Esophagus mucosa (tissue), 1 donor: ENCODE measurements at regions not wholly inside any gene's neighbourhood (a gene's known extent, or its start where the extent isn't known, plus 50 kb on each side); places are given as distances from the start of the nearest gene placed in this dataset.
"Not testable (repeated sequence)": the region's sequence is repeated elsewhere in the genome, so short reads cannot be mapped to it uniquely, and the experiment has no call there.

Source experiments
- ATAC-seq: fragments of 200-7000 bp; cut with Tn5 transposase; one replicate; pipeline ENCODE4 v1.9.1; 2020
- donor health status: DM: yes; HTN: yes; CAD: no.

- ATAC-seq: no peak
These were observed 304.2 kb downstream of the BRD1 start for GRCh38 chr22:49523374-49524008.

GRCh38 chr22:49522582-49523373, 304.9 kb downstream of the BRD1 start:
- ATAC-seq: no peak

DNA sequence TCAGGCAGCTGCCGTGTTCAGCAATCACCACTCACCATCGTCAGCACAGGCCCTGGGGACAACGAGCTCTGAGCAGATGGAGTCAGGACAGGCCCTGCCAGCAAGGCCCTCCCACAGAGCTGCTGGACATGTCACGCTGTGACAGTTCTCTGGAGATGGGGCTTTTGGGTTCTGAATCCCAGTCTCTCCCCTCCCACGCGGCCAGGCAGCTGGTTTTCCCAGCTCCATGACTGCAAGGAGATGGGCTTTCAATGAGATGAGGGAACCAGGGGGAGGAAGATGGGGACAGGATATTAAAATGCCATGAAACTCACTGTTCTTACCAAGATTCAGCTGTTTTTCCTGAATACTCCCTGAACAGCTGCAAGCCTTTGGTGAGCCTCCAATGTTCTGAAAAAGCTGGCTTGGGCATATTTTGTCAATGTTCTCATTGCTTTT, 305.9 kb downstream of the BRD1 start:
- ATAC-seq: no peak

DNA sequence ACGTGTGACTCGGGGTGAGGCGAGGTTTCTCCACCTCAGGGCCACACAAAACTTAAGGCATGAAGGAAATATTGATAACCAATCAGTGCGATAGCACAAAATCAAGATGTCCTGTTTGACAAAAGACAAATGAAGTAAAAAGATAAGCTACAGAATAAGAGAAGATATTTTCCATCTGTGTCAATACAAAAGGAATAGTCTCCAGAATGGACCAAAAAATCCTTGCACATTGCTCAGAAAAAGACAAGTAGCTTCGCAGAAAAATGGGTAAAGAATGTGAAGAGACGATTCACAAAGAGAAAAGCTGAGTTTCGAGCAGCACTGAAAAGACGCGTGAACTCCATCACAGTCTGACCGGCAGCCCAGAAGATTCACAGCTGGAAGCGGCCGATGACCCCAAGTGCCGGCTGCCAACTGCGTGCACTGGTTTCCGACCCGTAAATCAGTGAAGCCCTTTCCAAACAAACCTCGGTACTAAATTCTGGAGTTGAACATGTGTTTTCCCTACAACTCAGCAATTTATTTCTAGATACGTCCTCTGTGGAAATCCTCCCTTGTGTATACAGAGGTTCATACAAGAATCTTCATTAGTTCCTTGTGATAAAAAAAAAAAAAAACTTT, 308.4 kb downstream of the BRD1 start:
- no peak for ATAC-seq

DNA sequence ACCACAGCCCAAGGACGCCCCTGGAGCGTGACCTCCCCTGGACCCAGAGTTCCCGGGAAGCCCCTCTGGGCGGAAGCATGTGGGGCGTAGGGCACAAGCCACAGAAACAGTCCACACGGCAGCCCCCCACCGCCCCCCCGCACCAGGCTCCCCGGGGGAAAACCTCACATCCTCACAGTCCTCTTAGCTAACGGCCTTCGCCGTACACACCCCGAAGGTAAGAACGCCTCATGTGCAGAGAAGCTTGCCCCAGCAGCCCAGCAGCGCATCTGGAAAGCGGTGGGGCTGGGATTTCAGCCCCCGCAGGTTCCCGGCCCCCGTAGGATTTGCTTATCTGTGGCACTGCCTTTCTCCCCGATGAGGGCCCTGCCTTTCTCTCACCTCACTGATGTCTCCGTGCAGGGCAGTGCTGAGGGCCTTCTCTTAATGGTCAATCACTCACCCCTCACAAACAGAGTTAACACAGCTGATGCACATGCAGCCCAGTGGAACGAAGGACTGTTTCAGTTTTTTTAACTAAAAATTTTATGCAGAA, 309.2 kb downstream of the BRD1 start:
- no peak for ATAC-seq

DNA sequence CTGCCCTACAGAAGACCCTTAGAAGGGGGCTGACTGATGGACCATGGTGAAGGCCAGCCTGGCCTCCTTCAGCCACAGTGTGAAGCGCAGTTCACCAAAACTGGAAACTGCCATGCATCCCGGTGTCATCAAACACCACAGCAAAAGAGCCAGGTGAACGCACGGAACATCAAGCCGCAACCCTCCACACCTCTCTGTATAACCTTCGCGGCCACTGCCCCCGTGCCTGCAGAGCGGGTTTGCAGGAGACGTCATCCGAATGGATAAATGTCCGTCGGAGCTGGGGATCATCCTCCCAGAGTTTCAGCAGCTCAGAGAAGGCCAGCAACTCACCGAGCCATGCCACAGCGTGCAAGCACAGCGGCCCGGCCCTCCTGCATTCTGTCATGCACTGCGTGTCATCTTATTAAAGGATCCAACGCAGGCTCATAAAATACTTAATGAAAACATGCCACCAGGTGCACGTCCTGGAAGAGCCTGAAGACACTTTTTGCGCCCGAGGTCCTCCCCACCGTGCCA, 309.9 kb downstream of the BRD1 start:
- ATAC-seq: no peak

DNA sequence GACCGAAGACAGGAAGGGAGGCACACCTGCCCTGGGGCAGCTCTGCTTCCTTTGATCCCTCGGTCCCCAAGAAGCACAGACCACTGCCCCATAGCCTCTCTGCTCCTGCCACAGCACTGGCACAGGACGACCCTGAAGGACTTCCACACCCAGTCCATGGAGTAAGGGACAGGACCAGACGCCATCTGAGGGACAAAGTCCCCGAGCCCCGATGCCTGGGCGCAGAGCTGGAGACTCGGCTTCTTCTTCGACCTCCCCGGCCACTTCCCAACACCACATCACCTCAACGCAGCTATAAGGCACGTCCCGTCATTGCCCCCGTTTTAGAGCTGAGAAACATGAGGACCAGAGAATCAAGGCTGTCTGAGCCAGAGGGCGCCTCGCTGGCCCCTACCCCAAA, 310.5 kb downstream of the BRD1 start:
- ATAC-seq: no peak

- ATAC-seq: no peak
These were observed 312.2 kb downstream of the BRD1 start for GRCh38 chr22:49515475-49515874.

DNA sequence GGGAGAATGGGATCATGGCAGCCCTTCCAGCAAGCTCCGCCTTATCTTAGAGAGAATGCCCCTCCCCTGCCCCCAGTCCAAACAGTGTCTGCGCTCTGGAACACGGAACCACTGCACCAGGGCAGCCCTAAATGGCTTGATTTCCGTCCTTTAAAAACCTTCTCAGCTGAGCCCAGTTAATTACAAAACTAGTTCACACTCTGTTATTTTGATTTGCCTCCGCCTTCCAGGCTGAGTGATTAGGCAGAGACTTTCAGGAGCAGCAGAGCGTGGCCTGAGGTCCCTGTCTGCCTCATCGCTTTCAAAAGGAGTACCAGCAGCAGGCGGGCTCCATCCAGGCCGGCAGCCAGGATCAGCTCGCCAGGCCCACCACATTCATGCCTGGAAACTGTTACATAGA, 313.0 kb downstream of the BRD1 start:
- ATAC-seq: no peak

DNA sequence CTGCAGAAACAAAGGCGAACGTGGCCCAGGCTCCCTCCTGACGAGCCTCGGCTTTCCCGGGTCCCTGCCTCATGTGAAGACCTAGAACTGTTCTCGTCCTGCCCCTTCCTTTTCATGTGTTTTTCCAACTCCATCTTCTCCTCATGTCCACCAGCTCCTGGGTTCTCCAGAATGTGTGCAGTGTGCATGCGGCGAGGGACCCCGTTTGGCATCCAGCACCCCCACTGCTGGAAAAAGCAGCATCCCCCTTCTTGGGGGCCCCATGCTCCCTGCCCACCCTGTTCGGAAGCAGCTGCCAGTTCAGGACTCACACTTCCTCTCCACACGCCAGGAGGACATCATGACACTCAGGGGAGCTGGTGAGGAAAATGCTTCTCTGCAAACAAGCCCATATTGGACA, 313.5 kb downstream of the BRD1 start:
- ATAC-seq: no peak

GRCh38 chr22:49513358-49513851, 314.3 kb downstream of the BRD1 start:
- ATAC-seq: no peak

DNA sequence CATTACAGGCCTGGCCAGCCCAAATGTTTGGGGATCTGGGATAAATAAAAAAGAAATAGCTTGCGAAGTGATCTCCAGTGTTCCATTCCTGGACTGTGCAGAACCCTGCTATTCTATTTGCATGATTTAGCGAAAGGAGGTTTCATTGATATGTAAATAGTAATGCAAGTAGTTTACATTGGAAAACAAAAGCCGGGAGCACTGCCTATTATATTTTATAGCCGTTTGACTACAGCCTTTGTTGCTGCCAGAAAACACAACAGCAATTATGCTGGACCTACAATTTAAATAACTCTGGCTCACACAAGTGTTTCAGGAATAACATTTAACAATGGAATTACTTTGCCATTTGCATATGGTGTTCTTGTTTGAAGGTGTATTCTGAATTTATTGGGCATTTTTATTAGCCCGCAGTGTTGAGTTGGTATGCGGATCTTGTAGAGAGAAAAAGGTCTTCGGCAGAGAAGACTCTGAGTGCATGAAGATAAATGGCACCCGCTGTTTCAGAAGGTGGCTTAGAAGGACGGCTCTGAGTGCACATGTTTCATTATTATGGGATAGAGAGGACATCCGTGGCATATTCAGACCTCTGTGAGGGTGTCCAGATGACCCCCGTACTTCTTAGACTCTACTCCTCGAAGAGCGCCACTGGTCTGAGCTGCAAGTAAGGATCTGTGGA, 315.0 kb downstream of the BRD1 start:
- ATAC-seq: no peak

DNA sequence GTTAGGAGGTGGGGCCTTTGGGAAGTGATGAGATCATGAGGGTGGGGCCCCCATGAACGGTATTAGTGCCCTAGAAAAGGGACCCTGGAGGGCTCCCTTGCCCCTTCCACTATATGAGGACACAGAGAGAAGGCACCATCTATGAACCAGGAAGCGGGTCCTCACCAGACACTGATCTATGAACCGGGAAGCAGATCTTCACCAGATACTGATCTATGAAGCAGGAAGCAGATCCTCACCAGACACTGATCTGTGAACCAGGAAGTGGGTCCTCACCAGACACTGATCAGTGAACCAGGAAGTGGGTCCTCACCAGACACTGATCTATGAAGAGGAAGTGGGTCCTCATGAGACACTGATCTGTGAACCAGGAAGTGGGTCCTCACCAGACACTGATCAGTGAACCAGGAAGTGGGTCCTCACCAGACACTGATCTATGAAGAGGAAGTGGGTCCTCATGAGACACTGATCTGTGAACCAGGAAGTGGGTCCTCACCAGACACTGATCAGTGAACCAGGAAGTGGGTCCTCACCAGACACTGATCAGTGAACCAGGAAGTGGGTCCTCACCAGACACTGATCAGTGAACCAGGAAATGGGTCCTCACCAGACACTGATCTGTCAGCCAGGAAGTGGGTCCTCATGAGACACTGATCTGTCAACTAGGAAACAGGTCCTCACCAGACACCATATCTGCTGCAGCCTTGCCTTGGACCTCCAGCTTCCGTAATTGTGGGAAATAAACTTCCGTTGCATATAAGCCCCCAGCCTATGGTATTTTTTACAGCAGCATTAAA, 316.1 kb downstream of the BRD1 start:
- not testable (repeated sequence) for ATAC-seq

- no peak for ATAC-seq
These were observed 317.0 kb downstream of the BRD1 start for GRCh38 chr22:49510718-49511117.

GRCh38 chr22:49509016-49509415, 318.7 kb downstream of the BRD1 start:
- no peak for ATAC-seq

DNA sequence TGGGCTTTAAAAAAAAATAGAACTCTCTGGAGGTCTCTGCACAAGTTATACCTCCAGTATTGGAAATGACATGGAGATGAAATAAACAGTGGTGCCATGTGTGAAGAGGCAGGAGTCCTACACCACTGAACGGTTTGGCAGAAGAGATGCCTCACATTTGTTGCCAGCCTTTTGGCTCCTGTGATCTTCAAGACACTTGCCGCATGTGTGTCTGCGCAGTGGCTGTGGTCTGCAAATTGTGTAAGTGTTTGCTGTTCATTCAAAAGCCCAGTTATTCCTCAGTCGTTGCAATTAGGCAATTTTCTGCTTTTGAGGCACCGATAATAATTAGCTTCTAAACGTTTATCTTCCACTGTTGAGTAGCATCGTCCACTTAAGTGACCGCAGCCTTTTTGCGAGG, 319.1 kb downstream of the BRD1 start:
- no peak for ATAC-seq

GRCh38 chr22:49507607-49508292, 319.9 kb downstream of the BRD1 start:
- ATAC-seq: no peak

DNA sequence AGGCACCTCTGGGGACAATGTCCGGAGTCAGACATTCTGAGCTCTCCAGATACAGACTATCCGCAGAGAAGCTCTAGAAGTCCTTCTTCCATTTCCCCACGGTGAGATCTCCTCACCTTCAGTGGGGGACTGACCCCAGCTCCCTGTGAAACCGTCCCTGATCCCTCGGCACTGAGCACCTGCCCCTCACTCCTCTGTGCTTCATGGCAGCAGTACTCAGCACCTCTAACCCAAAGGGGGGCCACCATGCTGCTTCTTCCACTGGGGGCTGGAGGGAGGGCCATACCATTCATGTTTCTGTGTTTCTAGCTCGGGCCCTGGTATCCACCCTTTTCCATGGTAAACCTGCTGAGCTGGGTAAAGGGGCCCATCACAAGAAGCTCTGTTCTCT, 321.7 kb downstream of the BRD1 start:
- no peak for ATAC-seq

DNA sequence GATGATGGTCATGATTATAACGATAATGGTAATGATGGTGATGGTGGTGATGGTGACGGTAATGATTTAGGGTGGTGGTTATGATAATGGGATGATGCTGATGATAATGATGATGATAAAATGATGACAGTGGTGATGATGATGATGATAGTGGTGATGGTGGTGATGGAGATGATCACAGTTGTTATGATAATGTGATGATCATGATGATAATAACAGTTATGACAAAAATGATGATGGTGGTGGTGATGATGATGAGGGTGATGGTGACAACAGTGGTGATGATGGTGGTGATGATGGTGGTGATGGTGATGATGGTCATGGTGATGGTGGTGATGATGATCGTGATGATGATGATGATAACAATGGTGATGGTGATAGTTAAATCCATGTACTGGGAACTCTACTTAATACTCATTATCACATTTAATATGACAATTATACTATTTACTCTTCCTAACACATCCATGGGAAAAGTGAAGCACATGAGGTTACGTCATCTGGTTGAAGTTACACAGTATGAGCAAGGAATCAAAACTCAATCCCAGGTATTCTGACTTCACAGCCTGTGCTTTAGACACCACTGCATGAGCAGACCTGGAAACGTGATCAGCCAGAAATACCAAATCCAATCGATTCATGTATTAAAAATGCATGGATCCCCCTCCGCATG, 322.2 kb downstream of the BRD1 start:
- no peak for ATAC-seq

DNA sequence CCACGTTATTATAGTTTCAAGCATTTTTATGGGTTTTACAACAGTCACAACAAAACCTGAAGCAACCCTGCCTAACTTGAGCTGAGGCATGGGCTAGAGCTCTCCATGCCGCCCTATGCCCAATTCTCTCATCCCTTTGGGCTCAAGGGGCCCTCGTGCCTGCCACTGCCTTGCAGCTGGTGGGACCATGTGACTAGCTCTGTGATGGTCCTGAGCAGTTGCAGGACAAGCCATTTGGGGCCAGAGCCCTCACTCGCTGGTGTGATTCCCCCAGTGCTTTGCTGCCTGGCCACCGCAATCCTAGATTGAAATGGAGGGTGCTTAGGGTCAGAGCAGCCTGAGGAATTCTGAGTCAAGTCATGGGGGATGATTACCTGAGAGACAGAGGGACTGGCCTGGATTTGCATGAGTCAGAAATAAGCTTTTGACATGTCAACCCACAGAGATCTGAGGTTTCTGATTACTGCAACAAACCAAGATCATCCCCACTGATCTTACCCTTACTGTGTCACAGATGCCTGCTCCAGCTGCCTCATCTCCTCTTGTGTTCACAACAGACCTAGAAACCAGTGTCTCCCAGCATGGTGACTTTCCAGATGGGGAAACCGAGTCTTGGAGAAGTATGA, 323.7 kb downstream of the BRD1 start:
- ATAC-seq: no peak
